GM12878 (cell line): ENCODE measurements at regions not wholly inside any gene's neighbourhood (a gene's known extent, or its start where the extent isn't known, plus 50 kb on each side); places are given as distances from the start of the nearest gene placed in this dataset.

Source experiments
- ATAC-seq: fragments of 200-7000 bp; cut with Tn5 transposase; 3 replicates; pipeline ENCODE4 v1.9.1; 2020; ENCODE audit warnings: mild to moderate bottlenecking, moderate library complexity
- BruUV-seq: library from RNA; stranded (reverse); fragments of 400-500 nt; replicated peaks from 2 replicates; lab custom pipeline; 2021; lab: Mats Ljungman, UMichigan
- CTCF ChIA-PET: fragments of 300-600 bp; sonication (Branson Sonifier 250); formaldehyde crosslinking; extraction: SDS; loops from one replicate; lab custom pipeline; 2021; ENCODE audit warnings: inconsistent platforms; lab: Yijun Ruan, JAX
- POLR2A ChIA-PET: fragments of 350-600 bp; formaldehyde crosslinking; extraction: SDS; loops from one replicate; lab custom pipeline; 2021; ENCODE audit warnings: inconsistent platforms; lab: Charles Lee
- RAD21 ChIA-PET: fragments of 300-600 bp; sonication (Branson Sonifier 250); formaldehyde crosslinking; loops from one replicate; lab custom pipeline; 2023; ENCODE audit warnings: antibody characterized with exemption; ENCODE audit not compliant: unreplicated experiment; lab: Charles Lee
- SMC1A ChIA-PET: fragments of 300-600 bp; sonication (Branson Sonifier 250); formaldehyde crosslinking; loops from one replicate; lab custom pipeline; 2023; ENCODE audit not compliant: unreplicated experiment, uncharacterized antibody; lab: Charles Lee
- DNase-seq: peaks from one replicate; pipeline ENCODE4 v3.0.0-alpha.2; 2011; ENCODE audit warnings: low read depth, low spot score
- FAIRE-seq: peaks from 3 replicates; lab custom pipeline; 2011; peaks lifted over from hg19 to GRCh38; lab: Jason Lieb, UNC
- H2AFZ ChIP-seq: 2 replicates; pipeline ENCODE4 v1.6.0; 2011; ENCODE audit warnings: low read depth, low read length, control low read depth; ENCODE audit not compliant: control insufficient read depth
- H3K27ac ChIP-seq: 2 replicates; pipeline ENCODE4 v1.5.1; 2011; ENCODE audit warnings: control low read depth; ENCODE audit not compliant: control insufficient read depth, insufficient read depth
- H3K27me3 ChIP-seq, 2 experiments: replicated peaks in 1 of 2; 2 replicates each; pipeline versions ENCODE4 v1.6.0 to v1.6.1; 2011; ENCODE audit warnings: low read length in 1 of 2; ENCODE audit not compliant: control insufficient read depth in 2 of 2, insufficient read depth in 2 of 2
- H3K36me3 ChIP-seq, 2 experiments: 2 replicates each; pipeline ENCODE4 v1.5.1; 2011; ENCODE audit warnings: low read length in 1 of 2; ENCODE audit not compliant: control insufficient read depth in 2 of 2, insufficient read depth in 2 of 2
- H3K4me1 ChIP-seq: 2 replicates; pipeline ENCODE4 v1.6.1; 2011; ENCODE audit warnings: mild to moderate bottlenecking, low read length, moderate library complexity, mixed read lengths; ENCODE audit not compliant: control insufficient read depth, insufficient read depth
- H3K4me2 ChIP-seq: 2 replicates; pipeline ENCODE4 v1.6.0; 2011; ENCODE audit warnings: control low read depth; ENCODE audit not compliant: control insufficient read depth, insufficient read depth
- H3K4me3 ChIP-seq: fragments of 200-600 bp; sonication (generic); 2 replicates; pipeline ENCODE4 v1.5.1; 2016
- H3K79me2 ChIP-seq: 2 replicates; pipeline ENCODE4 v1.6.0; 2011; ENCODE audit warnings: low read length; ENCODE audit not compliant: control insufficient read depth, insufficient read depth
- H3K9ac ChIP-seq: 2 replicates; pipeline ENCODE4 v1.8.0; 2011; ENCODE audit warnings: low read length, control low read depth, mixed read lengths; ENCODE audit not compliant: control insufficient read depth, insufficient read depth
- H3K9me3 ChIP-seq: replicated peaks from 3 replicates; pipeline ENCODE4 v1.5.1; 2011; ENCODE audit warnings: mild to moderate bottlenecking, low read length; ENCODE audit not compliant: control insufficient read depth, insufficient read depth
- H4K20me1 ChIP-seq: 2 replicates; pipeline ENCODE4 v1.6.0; 2011; ENCODE audit not compliant: control insufficient read depth, insufficient read depth
- POLR2AphosphoS5 ChIP-seq: IDR thresholded peaks from 2 replicates; pipeline ENCODE4 v1.6.1; 2011; ENCODE audit warnings: mild to moderate bottlenecking, low read length, inconsistent platforms
- SREBF1 ChIP-seq: IDR thresholded peaks from 2 replicates; pipeline ENCODE4 v1.6.1; 2012; ENCODE audit warnings: mild to moderate bottlenecking, low read length
- ZNF24 ChIP-seq: fragments of 450-650 bp; IDR thresholded peaks from 2 replicates; pipeline ENCODE4 v1.6.1; 2017; ENCODE audit warnings: antibody characterized with exemption, mild to moderate bottlenecking
- WGBS: methylation state at CpG from one replicate; pipeline ENCODE4 v1.1.6; 2016; ENCODE audit warnings: low lambda C conversion rate; ENCODE audit not compliant: insufficient replicate concordance, insufficient coverage; ENCODE audit errors: missing lambda C conversion rate; 5-methylcytosine and 5-hydroxymethylcytosine counted together
- in situ Hi-C: fragments of 300-500 bp; cut with MboI; formaldehyde crosslinking; loops from 9 replicates; pipeline ENCODE4 v1.14.3; 2018; ENCODE audit warnings: mixed read lengths
- intact Hi-C: fragments of 100-400 bp; cut with micrococcal nuclease; formaldehyde crosslinking; loops from one replicate; pipeline ENCODE4 v1.14.2; 2022; ENCODE audit not compliant: unreplicated experiment
- TF ChIP-seq, protein P1 (sequence below): fragments of 450-650 bp; conservative IDR thresholded peaks from 2 replicates; pipeline ENCODE4 v1.6.1; 2017; ENCODE audit warnings: mild to moderate bottlenecking, moderate library complexity
- TF ChIP-seq, protein P2 (sequence below): fragments of 450-650 bp; formaldehyde crosslinking; IDR thresholded peaks from 2 replicates; pipeline ENCODE4 v1.4.0; 2022; ENCODE audit warnings: mild to moderate bottlenecking, moderate library complexity
- TF ChIP-seq, protein P3 (sequence below): fragments of 450-650 bp; IDR thresholded peaks from 2 replicates; pipeline ENCODE4 v1.6.1; 2016; ENCODE audit warnings: mild to moderate bottlenecking
- TF ChIP-seq, protein P4 (sequence below): fragments of 450-650 bp; IDR thresholded peaks from 2 replicates; pipeline ENCODE4 v1.6.1; 2018; ENCODE audit warnings: mild to moderate bottlenecking, low read depth, moderate library complexity; ENCODE audit not compliant: partially characterized antibody

DNA sequence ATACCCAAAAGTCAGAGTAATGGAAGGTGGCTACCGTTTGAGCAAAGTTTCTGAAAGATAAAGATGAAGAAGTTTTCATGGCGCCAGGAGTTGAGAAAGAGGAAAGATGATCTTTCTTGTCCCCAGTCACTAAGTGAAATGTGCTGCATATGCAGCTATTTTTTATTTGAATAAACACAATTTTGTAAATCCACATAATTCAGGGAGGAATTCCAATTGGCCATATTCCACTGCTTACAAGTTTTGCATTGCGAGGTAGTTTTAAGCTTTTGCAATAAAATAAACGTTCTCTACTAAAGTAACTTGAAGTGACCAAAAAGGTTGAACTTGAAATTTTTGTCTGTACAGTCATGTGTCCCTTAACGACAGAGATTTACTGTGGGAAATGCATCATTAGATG lies 139.3 kb upstream of the VCX2 start:
- TF ChIP-seq SREBF1, result no peak
- TF ChIP-seq, protein P1, sequence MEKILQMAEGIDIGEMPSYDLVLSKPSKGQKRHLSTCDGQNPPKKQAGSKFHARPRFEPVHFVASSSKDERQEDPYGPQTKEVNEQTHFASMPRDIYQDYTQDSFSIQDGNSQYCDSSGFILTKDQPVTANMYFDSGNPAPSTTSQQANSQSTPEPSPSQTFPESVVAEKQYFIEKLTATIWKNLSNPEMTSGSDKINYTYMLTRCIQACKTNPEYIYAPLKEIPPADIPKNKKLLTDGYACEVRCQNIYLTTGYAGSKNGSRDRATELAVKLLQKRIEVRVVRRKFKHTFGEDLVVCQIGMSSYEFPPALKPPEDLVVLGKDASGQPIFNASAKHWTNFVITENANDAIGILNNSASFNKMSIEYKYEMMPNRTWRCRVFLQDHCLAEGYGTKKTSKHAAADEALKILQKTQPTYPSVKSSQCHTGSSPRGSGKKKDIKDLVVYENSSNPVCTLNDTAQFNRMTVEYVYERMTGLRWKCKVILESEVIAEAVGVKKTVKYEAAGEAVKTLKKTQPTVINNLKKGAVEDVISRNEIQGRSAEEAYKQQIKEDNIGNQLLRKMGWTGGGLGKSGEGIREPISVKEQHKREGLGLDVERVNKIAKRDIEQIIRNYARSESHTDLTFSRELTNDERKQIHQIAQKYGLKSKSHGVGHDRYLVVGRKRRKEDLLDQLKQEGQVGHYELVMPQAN, result no peak
- TF ChIP-seq, protein P2, sequence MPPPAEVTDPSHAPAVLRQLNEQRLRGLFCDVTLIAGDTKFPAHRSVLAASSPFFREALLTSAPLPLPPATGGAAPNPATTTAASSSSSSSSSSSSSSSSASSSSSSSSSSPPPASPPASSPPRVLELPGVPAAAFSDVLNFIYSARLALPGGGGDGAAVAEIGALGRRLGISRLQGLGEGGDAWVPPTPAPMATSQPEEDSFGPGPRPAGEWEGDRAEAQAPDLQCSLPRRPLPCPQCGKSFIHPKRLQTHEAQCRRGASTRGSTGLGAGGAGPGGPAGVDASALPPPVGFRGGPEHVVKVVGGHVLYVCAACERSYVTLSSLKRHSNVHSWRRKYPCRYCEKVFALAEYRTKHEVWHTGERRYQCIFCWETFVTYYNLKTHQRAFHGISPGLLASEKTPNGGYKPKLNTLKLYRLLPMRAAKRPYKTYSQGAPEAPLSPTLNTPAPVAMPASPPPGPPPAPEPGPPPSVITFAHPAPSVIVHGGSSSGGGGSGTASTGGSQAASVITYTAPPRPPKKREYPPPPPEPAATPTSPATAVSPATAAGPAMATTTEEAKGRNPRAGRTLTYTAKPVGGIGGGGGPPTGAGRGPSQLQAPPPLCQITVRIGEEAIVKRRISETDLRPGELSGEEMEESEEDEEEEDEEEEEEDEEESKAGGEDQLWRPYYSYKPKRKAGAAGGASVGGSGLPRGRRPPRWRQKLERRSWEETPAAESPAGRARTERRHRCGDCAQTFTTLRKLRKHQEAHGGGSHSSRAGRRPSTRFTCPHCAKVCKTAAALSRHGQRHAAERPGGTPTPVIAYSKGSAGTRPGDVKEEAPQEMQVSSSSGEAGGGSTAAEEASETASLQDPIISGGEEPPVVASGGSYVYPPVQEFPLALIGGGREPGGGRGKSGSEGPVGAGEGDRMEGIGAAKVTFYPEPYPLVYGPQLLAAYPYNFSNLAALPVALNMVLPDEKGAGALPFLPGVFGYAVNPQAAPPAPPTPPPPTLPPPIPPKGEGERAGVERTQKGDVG, result no peak
- TF ChIP-seq, protein P3, sequence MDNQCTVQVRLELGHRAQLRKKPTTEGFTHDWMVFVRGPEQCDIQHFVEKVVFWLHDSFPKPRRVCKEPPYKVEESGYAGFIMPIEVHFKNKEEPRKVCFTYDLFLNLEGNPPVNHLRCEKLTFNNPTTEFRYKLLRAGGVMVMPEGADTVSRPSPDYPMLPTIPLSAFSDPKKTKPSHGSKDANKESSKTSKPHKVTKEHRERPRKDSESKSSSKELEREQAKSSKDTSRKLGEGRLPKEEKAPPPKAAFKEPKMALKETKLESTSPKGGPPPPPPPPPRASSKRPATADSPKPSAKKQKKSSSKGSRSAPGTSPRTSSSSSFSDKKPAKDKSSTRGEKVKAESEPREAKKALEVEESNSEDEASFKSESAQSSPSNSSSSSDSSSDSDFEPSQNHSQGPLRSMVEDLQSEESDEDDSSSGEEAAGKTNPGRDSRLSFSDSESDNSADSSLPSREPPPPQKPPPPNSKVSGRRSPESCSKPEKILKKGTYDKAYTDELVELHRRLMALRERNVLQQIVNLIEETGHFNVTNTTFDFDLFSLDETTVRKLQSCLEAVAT, result no peak
- no peak for TF ChIP-seq POLR2AphosphoS5
- TF ChIP-seq, protein P4, sequence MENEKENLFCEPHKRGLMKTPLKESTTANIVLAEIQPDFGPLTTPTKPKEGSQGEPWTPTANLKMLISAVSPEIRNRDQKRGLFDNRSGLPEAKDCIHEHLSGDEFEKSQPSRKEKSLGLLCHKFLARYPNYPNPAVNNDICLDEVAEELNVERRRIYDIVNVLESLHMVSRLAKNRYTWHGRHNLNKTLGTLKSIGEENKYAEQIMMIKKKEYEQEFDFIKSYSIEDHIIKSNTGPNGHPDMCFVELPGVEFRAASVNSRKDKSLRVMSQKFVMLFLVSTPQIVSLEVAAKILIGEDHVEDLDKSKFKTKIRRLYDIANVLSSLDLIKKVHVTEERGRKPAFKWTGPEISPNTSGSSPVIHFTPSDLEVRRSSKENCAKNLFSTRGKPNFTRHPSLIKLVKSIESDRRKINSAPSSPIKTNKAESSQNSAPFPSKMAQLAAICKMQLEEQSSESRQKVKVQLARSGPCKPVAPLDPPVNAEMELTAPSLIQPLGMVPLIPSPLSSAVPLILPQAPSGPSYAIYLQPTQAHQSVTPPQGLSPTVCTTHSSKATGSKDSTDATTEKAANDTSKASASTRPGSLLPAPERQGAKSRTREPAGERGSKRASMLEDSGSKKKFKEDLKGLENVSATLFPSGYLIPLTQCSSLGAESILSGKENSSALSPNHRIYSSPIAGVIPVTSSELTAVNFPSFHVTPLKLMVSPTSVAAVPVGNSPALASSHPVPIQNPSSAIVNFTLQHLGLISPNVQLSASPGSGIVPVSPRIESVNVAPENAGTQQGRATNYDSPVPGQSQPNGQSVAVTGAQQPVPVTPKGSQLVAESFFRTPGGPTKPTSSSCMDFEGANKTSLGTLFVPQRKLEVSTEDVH, result no peak
- no peak for TF ChIP-seq ZNF24
- H3K4me2 ChIP-seq, result no peak overlapping the region
- SMC1A ChIA-PET, result no interaction called here
- CTCF ChIA-PET, result no interaction called here
- no peaks in the 10 kb centered on the region for H3K27me3 ChIP-seq
- H3K4me1 ChIP-seq, result no peaks in the 10 kb centered on the region
- no peak for DNase-seq
- no peak overlapping the region for H3K27ac ChIP-seq
- no peak for FAIRE-seq
- no peaks in the 10 kb centered on the region for H3K36me3 ChIP-seq
- no TSS peak for BruUV-seq
- in situ Hi-C loops (no loop called here), intact Hi-C loops (no loop called here)
- H3K4me3 ChIP-seq, result no peak overlapping the region
- RAD21 ChIA-PET, result no interaction called here
- no peak overlapping the region for H3K9ac ChIP-seq
- POLR2A ChIA-PET, result no interaction called here
- H2AFZ ChIP-seq, result no peak overlapping the region
- ATAC-seq, result no peak
- no peaks in the 10 kb centered on the region for H3K79me2 ChIP-seq
- 58% methylated on average over 5 of the region's 5 CpGs for WGBS
- no peaks in the 10 kb centered on the region for H3K9me3 ChIP-seq
- no peaks in the 10 kb centered on the region for H4K20me1 ChIP-seq
